VCaP (cell line): ENCODE measurements at regions not wholly inside any gene's neighbourhood (a gene's known extent, or its start where the extent isn't known, plus 50 kb on each side); places are given as distances from the start of the nearest gene placed in this dataset.
"Not testable (repeated sequence)": the region's sequence is repeated elsewhere in the genome, so short reads cannot be mapped to it uniquely, and the experiment has no call there.

Source experiments
- H3K27ac ChIP-seq: fragments of 450-650 bp; 2 replicates; pipeline ENCODE4 v1.5.1; 2017
- TF ChIP-seq, protein P1 (sequence below): fragments of 450-650 bp; conservative IDR thresholded peaks from 2 replicates; pipeline ENCODE4 v1.5.1; 2017; ENCODE audit warnings: mild to moderate bottlenecking, moderate library complexity

DNA sequence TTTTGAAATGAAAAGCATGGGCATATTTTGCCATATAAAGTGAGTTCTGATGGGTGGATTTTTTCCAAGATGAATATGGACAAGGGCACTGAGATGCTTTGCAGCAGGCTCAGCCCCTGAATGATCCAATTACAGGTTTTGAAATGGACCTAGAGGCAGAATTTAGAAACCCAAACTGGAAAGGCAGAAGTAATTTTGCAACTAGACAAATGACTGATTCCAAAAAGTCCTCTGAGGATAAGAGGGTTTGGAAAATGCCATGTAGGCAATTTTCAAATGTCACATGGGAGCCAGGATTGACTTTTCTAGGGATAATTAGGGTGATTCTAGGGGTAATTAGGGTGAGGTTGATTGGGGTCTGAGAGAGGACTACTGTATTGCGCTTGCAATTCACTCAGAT lies 148.9 kb upstream of the ZNF648 start:
- no peak overlapping the region for H3K27ac ChIP-seq
- TF ChIP-seq, protein P1, sequence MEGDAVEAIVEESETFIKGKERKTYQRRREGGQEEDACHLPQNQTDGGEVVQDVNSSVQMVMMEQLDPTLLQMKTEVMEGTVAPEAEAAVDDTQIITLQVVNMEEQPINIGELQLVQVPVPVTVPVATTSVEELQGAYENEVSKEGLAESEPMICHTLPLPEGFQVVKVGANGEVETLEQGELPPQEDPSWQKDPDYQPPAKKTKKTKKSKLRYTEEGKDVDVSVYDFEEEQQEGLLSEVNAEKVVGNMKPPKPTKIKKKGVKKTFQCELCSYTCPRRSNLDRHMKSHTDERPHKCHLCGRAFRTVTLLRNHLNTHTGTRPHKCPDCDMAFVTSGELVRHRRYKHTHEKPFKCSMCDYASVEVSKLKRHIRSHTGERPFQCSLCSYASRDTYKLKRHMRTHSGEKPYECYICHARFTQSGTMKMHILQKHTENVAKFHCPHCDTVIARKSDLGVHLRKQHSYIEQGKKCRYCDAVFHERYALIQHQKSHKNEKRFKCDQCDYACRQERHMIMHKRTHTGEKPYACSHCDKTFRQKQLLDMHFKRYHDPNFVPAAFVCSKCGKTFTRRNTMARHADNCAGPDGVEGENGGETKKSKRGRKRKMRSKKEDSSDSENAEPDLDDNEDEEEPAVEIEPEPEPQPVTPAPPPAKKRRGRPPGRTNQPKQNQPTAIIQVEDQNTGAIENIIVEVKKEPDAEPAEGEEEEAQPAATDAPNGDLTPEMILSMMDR: no peak

DNA sequence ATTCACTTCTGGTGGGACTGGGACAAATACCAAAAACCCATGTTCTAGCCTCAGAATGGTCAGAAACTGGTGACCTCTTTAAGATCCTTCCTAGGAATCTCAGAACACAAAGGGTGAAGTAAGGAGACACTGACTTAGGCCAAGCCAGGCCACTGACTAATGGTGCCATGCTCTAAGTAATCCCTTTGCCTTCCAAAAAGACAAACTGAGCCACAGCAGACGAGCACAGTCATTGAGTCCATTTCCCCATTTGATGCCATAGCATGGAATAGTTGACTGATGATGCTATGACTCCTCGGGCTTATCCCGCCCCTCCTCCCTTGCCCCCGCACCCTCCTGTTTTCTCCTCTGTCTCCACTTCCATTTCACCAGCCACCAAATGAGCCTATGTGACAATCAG lies 145.8 kb upstream of the ZNF648 start:
- H3K27ac ChIP-seq: no peak overlapping the region
- TF ChIP-seq, protein P1: no peak

DNA sequence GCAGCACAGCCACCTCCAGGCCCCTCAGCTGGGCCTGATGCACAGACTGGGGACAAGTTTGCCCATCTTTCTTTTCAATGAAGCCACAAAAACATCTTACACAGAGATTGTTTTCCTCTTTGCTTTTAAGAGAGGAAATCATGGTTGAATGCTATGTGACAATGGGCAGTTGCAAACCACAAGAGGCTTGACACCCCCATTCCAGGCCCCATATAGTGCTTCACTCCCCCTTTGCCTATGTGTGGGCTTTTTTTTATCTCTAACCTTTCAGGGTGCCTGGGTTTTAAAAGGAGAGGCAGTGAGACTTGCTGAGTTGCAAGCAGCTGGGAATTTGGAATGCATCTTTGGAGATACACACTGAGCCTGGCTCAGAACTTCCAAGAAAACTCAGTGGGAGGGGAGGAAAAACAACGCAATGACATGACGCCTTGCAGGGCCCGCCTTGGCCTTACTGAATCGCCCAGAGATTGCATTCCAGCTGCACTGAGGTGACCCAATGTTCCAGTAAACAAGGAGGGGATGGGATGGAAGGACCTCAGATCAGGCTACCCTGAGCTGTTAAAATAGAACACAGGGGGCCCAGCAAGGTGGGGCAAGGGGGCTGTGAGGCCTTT lies 145.2 kb upstream of the ZNF648 start:
- TF ChIP-seq, protein P1: no peak
- no peak overlapping the region for H3K27ac ChIP-seq

DNA sequence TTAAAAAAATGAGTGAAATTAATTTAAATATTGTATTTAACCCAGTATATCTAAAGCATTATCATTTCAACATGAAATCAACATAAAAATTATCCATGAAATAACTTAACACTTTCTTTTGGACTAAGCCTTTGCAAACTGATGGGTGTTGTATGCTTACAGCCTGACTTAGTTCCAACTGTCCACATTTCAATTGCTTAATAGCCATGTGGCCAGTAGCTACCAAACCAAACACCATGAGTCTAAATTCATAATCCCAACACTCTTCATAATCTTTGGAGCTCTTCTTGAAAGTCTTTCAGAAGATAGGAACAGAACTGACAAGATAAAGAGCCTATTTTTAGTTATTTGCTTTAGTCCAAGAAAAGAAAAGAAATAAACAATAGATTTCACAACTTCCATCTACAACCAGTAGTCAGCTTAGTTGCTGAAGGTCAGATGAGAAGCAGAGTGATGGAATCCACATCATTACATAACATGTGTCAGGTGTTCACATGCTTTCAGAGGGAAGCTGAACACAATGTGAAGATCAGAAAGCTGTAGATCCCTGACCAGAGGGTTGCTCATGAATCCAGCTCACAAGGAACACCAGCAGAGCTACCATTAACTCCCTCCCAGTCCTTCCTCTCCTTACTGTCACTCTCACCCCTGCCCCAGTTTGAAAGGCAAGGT lies 144.0 kb upstream of the ZNF648 start:
- no peak overlapping the region for H3K27ac ChIP-seq
- TF ChIP-seq, protein P1: no peak

DNA sequence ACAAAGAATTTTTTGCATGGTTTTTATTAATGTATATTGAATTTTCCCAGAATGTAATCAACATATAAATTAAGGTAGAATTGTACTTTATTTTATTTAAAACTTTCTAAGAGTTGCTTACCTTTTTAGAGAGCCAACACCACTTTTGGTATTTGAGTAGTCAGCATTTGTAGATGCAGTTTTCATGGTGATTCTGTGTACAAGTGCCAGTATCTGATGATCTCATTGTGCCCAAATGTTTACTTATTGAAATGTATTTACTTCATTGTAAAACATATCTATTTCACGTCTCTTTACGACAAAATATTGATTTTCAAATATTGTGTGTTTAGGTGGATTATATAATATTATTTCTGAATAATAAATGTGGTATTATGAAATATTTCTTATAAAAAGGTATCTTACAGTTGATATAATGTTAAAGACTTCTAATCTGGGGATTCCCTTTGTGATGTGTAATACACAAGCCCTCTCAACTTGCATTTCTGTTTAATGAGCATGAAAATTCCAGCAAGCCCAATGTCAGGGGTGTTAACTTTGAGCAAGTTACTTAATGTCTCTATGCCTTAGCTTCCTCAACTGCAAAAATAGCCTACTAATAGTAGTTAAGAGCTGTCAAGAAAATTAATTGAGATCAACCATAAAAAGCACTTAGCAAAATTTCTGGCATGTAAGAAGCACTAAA lies 141.8 kb upstream of the ZNF648 start:
- TF ChIP-seq, protein P1: no peak
- peak overlapping the region; percentile 30; the same call in 1 of the 2 replicates for H3K27ac ChIP-seq

DNA sequence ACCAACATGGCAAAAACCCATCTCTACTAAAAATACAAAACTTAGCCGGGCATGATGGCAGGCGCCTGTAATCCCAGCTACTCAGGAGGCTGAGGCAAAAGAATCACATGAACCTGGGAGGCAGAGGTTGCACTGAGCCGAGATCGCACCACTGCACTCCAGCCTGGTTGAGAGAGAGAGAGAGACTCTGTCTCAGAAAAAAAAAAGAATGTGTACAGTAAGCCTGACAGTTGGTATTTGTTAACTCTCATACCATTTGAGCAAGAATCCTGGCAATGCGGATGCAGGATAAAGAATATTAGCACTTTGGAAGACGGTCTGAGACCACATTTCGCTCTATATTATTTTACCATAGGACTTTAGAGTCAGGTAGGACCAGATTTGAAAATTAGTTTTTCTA lies 140.0 kb upstream of the ZNF648 start:
- H3K27ac ChIP-seq: not testable (repeated sequence)

DNA sequence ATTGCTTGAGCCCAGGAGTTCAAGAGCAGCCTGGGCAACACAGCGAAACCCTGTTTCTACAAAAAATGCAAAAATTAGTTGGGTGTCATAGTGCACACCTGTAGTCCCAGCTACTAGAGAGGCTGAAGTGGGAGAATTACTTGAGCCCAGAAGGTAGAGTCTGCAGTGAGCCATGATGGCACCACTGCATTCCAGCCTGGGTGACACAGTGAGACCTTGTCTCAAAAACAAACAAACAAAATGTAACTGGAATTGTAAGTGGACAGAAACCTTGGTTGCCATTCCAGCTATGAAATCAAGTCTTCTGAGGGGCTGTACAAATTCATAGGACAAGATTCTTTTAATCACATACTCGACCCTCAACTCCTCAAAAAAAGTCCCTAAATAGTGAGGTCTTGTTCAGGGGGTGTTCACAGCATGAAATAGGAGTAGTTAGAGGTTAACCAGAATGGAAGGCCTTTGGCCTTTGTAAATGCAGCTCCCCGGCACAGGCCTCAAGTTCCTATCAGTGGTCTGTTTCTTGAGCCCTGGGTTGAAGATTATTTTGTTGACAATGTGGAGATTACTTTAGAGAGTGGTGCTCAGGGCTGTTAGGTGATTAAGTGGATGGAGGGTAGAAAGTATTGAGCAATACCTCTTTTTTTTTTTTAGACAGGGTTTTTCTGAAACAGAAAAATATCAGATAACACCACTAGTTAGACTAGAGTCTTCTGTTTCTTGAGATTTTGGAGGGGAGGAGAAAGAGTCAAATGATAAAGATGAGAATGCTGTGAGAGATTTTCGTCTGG lies 138.7 kb upstream of the ZNF648 start:
- H3K27ac ChIP-seq: no peak overlapping the region
- TF ChIP-seq, protein P1: no peak
